HG03521 (cell line): ENCODE measurements at regions not wholly inside any gene's neighbourhood (a gene's known extent, or its start where the extent isn't known, plus 50 kb on each side); places are given as distances from the start of the nearest gene placed in this dataset.

Experiments used
- ATAC-seq: cut with Tn5 transposase; IDR thresholded peaks from one replicate; pipeline ENCODE4 v1.9.1; 2021; ENCODE audit warnings: mild to moderate bottlenecking, moderate library complexity; ENCODE audit not compliant: unreplicated experiment

GRCh38 chr10:55274367-55274766 lies 473.3 kb upstream of the PCDH15 start:
- ATAC-seq, result no peak

GRCh38 chr10:55273946-55274345 lies 472.9 kb upstream of the PCDH15 start:
- ATAC-seq, result no peak

GRCh38 chr10:55272886-55273285 lies 471.9 kb upstream of the PCDH15 start:
- no peak for ATAC-seq

GRCh38 chr10:55266797-55267196 lies 465.8 kb upstream of the PCDH15 start:
- no peak for ATAC-seq

- ATAC-seq, result no peak
Measured at GRCh38 chr10:55263327-55263726, 462.3 kb upstream of the PCDH15 start.

- ATAC-seq, result no peak
Measured at GRCh38 chr10:55242544-55242943, 441.5 kb upstream of the PCDH15 start.

- no peak for ATAC-seq
Measured at GRCh38 chr10:55237462-55237861, 436.4 kb upstream of the PCDH15 start.

GRCh38 chr10:55233505-55233904 lies 432.5 kb upstream of the PCDH15 start:
- ATAC-seq, result peak; percentile 99

- no peak for ATAC-seq
Measured at GRCh38 chr10:55233090-55233489, 432.1 kb upstream of the PCDH15 start.

GRCh38 chr10:55232553-55232952 lies 431.5 kb upstream of the PCDH15 start:
- no peak for ATAC-seq

GRCh38 chr10:55227967-55228366 lies 426.9 kb upstream of the PCDH15 start:
- ATAC-seq, result no peak

GRCh38 chr10:55224007-55224781 lies 423.2 kb upstream of the PCDH15 start:
- ATAC-seq, result no peak

- no peak for ATAC-seq
Measured at GRCh38 chr10:55223352-55223751, 422.3 kb upstream of the PCDH15 start.

GRCh38 chr10:55220975-55221374 lies 419.9 kb upstream of the PCDH15 start:
- no peak for ATAC-seq

GRCh38 chr10:55215699-55216098 lies 414.7 kb upstream of the PCDH15 start:
- no peak for ATAC-seq

GRCh38 chr10:55214608-55215007 lies 413.6 kb upstream of the PCDH15 start:
- ATAC-seq, result no peak

GRCh38 chr10:55212051-55212450 lies 411.0 kb upstream of the PCDH15 start:
- ATAC-seq, result no peak

GRCh38 chr10:55203874-55204273 lies 402.8 kb upstream of the PCDH15 start:
- ATAC-seq, result no peak

- no peak for ATAC-seq
Measured at GRCh38 chr10:55203319-55203718, 402.3 kb upstream of the PCDH15 start.

GRCh38 chr10:55200020-55200419 lies 399.0 kb upstream of the PCDH15 start:
- no peak for ATAC-seq

GRCh38 chr10:55191236-55191860 lies 390.3 kb upstream of the PCDH15 start:
- no peak for ATAC-seq

GRCh38 chr10:55183993-55184392 lies 383.0 kb upstream of the PCDH15 start:
- no peak for ATAC-seq

- ATAC-seq, result no peak
Measured at GRCh38 chr10:55180357-55180756, 379.3 kb upstream of the PCDH15 start.
